GM12892 (cell line): ENCODE measurements at regions not wholly inside any gene's neighbourhood (a gene's known extent, or its start where the extent isn't known, plus 50 kb on each side); places are given as distances from the start of the nearest gene placed in this dataset.

Experiments
- POLR2A ChIP-seq: IDR thresholded peaks from 2 replicates; pipeline ENCODE4 v1.6.1; 2011; ENCODE audit warnings: low read depth, low read length, control low read depth
- POLR2AphosphoS5 ChIP-seq: IDR thresholded peaks from 2 replicates; pipeline ENCODE4 v1.6.1; 2011; ENCODE audit warnings: low read depth, low read length, control low read depth
- TAF1 ChIP-seq: IDR thresholded peaks from 2 replicates; pipeline ENCODE4 v1.6.1; 2011; ENCODE audit warnings: low read depth, mild to moderate bottlenecking, control low read depth, low read length, borderline replicate concordance

DNA sequence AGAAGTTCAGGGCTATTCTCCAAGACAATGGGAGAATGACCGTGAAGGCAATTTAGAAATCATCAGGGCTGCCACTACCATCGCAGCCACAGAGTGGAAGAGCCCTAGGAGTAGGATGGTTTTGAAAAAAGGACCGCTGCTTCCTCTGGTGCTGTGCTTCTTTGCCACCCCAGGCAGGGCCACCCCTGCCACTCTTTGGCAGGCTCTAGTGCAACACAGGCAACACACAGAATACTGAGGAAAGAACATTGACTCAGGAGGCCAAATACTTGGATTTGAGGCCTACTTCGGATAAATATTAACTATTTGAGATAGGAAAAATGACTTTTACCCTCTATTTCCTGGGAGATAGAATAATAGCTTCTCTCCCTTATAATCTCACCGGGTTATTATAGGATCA, 228.9 kb upstream of the BOD1L1 start:
- TF ChIP-seq POLR2AphosphoS5 (no peak), POLR2A (no peak), TAF1 (no peak)
